ENCODE measurements at regions not wholly inside any gene's neighbourhood (a gene's known extent, or its start where the extent isn't known, plus 50 kb on each side); places are given as distances from the start of the nearest gene placed in this dataset.

GRCh38 chrX:39480963-39481362 is 616.8 kb downstream of the BCOR start:
- no peak for TF ChIP-seq CTCF (IDR thresholded peaks at IDR 0.05; ENCODE audit: poor library complexity, severe bottlenecking)
- no peak for TF ChIP-seq REST (IDR thresholded peaks at IDR 0.05; ENCODE audit: borderline replicate concordance)
- TF ChIP-seq EP300 (conservative IDR thresholded peaks at IDR 0.05; ENCODE audit: poor library complexity, severe bottlenecking), result no peak
- no peak for TF ChIP-seq TAF1 (IDR thresholded peaks at IDR 0.05; ENCODE audit: low read depth)
- no peak for TF ChIP-seq RAD21 (conservative IDR thresholded peaks at IDR 0.05)
- TF ChIP-seq POLR2AphosphoS5 (IDR thresholded peaks at IDR 0.05), result no peak
- no peak for TF ChIP-seq EZH2 (IDR thresholded peaks at IDR 0.05; ENCODE audit: borderline replicate concordance, insufficient read depth, low read length, poor library complexity, severe bottlenecking)
- TF ChIP-seq SMC3 (conservative IDR thresholded peaks at IDR 0.05; ENCODE audit: poor library complexity), result no peak
- no peak for TF ChIP-seq MXI1 (conservative IDR thresholded peaks at IDR 0.05; ENCODE audit: poor library complexity, severe bottlenecking)
